Activated T-cell treated with anti-CD3 and anti-CD28 coated beads, Interleukin-2, amount 50 U/mL, for 4 hours (primary cell): ENCODE measurements at regions not wholly inside any gene's neighbourhood (a gene's known extent, or its start where the extent isn't known, plus 50 kb on each side); places are given as distances from the start of the nearest gene placed in this dataset.

Experiments
- ATAC-seq, 2 donors: fragments of 200-7000 bp; cut with Tn5 transposase; one replicate each; pipeline ENCODE4 v1.10.0; 2021
- DNase-seq: peaks from one replicate; pipeline ENCODE4 v3.0.0-alpha.2; 2020
- H3K27me3 Mint-ChIP-seq: one replicate; pipeline ENCODE4 v1.8.0; 2021; ENCODE audit warnings: low read depth, mixed read lengths
- H3K36me3 Mint-ChIP-seq: one replicate; pipeline ENCODE4 v1.8.0; 2022; ENCODE audit warnings: mixed read lengths; ENCODE audit not compliant: insufficient read depth
- H3K4me1 Mint-ChIP-seq: one replicate; pipeline ENCODE4 v1.8.0; 2021; ENCODE audit warnings: low read depth, mixed read lengths
- H3K4me3 Mint-ChIP-seq: one replicate; pipeline ENCODE4 v1.8.0; 2021; ENCODE audit warnings: mild to moderate bottlenecking, moderate library complexity, mixed read lengths
- H3K9me3 Mint-ChIP-seq: one replicate; pipeline ENCODE4 v1.8.0; 2021; ENCODE audit warnings: mixed read lengths

GRCh38 chr6:137654365-137654981, 160.3 kb upstream of the OLIG3 start:
- H3K4me3 Mint-ChIP-seq, result no peak overlapping the region
- DNase-seq (no peak), ATAC-seq (no peak)
- peaks cover 6% of the 10 kb centered on the region for H3K4me1 Mint-ChIP-seq
- H3K36me3 Mint-ChIP-seq, result no peaks in the 10 kb centered on the region
- peaks cover 4% of the 10 kb centered on the region for H3K9me3 Mint-ChIP-seq
- peaks cover 8% of the 10 kb centered on the region for H3K27me3 Mint-ChIP-seq

- Mint-ChIP-seq H3K27me3 (peaks cover 5% of the 10 kb centered on the region), H3K4me3 (no peak overlapping the region), H3K4me1 (peaks cover 6% of the 10 kb centered on the region), H3K36me3 (no peaks in the 10 kb centered on the region), H3K9me3 (peaks cover 4% of the 10 kb centered on the region)
- DNase-seq (no peak), ATAC-seq (no peak)
These were observed 161.1 kb upstream of the OLIG3 start for GRCh38 chr6:137655291-137655690.

- ATAC-seq, result no peak
These were observed 162.5 kb upstream of the OLIG3 start for GRCh38 chr6:137656735-137657134.

GRCh38 chr6:137657351-137657911, 163.2 kb upstream of the OLIG3 start:
- peaks cover 4% of the 10 kb centered on the region for H3K9me3 Mint-ChIP-seq
- H3K27me3 Mint-ChIP-seq, result peaks cover 2% of the 10 kb centered on the region
- H3K4me3 Mint-ChIP-seq, result no peak overlapping the region
- no peak for DNase-seq
- H3K4me1 Mint-ChIP-seq, result peaks cover 6% of the 10 kb centered on the region
- peak; percentile 89 for ATAC-seq
- no peaks in the 10 kb centered on the region for H3K36me3 Mint-ChIP-seq

More at GRCh38 chr6:137656735-137657134, 162.5 kb upstream of the OLIG3 start:
- no peak overlapping the region for H3K4me3 Mint-ChIP-seq
- H3K4me1 Mint-ChIP-seq, result peaks cover 6% of the 10 kb centered on the region
- peaks cover 2% of the 10 kb centered on the region for H3K27me3 Mint-ChIP-seq
- no peaks in the 10 kb centered on the region for H3K36me3 Mint-ChIP-seq
- no peak for DNase-seq
- peaks cover 4% of the 10 kb centered on the region for H3K9me3 Mint-ChIP-seq

GRCh38 chr6:137658287-137658686, 164.1 kb upstream of the OLIG3 start:
- ATAC-seq (no peak), DNase-seq (no peak)
- Mint-ChIP-seq H3K9me3 (peaks cover 4% of the 10 kb centered on the region), H3K4me3 (no peak overlapping the region), H3K27me3 (peaks cover 2% of the 10 kb centered on the region), H3K4me1 (peaks cover 6% of the 10 kb centered on the region), H3K36me3 (no peaks in the 10 kb centered on the region)

DNA sequence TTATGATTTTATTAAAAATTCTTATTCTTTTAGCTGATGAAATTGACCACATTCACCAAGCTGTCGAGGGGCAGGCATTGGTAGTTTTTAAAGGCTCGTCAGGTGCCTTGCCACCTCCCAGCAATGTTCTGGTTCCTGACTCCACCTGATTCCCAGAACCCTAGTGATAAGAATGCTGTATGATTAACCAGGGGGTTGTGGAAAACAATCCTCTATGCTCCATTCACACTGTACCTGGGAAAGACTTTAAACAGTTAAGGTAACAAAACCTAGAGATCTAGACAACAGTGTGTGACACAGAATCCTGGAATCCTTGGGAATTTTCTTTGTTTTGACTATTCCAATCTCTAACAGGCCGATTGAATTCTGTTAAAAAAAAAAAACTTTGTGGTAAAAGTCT, 165.7 kb upstream of the OLIG3 start:
- ATAC-seq (no peak), DNase-seq (no peak)
- H3K27me3 Mint-ChIP-seq, result no peaks in the 10 kb centered on the region
- no peaks in the 10 kb centered on the region for H3K36me3 Mint-ChIP-seq
- H3K4me3 Mint-ChIP-seq, result no peak overlapping the region
- H3K4me1 Mint-ChIP-seq, result peaks cover 6% of the 10 kb centered on the region
- H3K9me3 Mint-ChIP-seq, result no peaks in the 10 kb centered on the region

- no peak for ATAC-seq
- no peaks in the 10 kb centered on the region for H3K9me3 Mint-ChIP-seq
- H3K4me3 Mint-ChIP-seq, result no peak overlapping the region
- no peak for DNase-seq
- H3K27me3 Mint-ChIP-seq, result no peaks in the 10 kb centered on the region
- H3K36me3 Mint-ChIP-seq, result no peaks in the 10 kb centered on the region
- peaks cover 6% of the 10 kb centered on the region for H3K4me1 Mint-ChIP-seq
These were observed 166.1 kb upstream of the OLIG3 start for GRCh38 chr6:137660296-137660731.

- H3K36me3 Mint-ChIP-seq, result no peaks in the 10 kb centered on the region
- ATAC-seq (no peak), DNase-seq (peak; percentile 45)
- no peaks in the 10 kb centered on the region for H3K27me3 Mint-ChIP-seq
- H3K9me3 Mint-ChIP-seq, result no peaks in the 10 kb centered on the region
- peaks cover 13% of the 10 kb centered on the region for H3K4me1 Mint-ChIP-seq
- H3K4me3 Mint-ChIP-seq, result no peak overlapping the region
These were observed 167.4 kb upstream of the OLIG3 start for GRCh38 chr6:137661601-137662000.

DNA sequence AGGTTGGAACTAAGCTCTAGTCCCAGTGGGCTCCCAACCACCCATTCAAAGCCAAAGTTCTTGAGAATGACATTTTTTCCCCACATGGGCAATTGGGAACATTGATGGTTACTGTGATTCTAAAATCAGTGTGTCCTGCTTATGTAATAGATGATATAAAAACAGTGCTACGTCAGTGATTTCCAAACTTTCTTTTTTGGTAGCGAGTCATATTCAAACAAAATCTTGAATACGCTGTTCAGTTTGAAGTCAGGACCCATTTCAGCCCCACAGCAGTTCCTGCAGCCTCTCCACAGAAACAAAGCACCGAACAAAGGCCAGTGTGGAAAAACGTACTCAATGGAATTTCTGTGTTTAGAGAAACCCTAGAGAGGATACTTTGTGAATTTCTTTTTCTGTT, 170.0 kb upstream of the OLIG3 start:
- Mint-ChIP-seq H3K27me3 (no peaks in the 10 kb centered on the region), H3K36me3 (no peaks in the 10 kb centered on the region), H3K4me1 (peaks cover 12% of the 10 kb centered on the region), H3K4me3 (no peak overlapping the region), H3K9me3 (no peaks in the 10 kb centered on the region)
- ATAC-seq (no peak), DNase-seq (no peak)

GRCh38 chr6:137665342-137665934, 171.2 kb upstream of the OLIG3 start:
- Mint-ChIP-seq H3K9me3 (no peaks in the 10 kb centered on the region), H3K27me3 (peaks cover 3% of the 10 kb centered on the region), H3K4me3 (no peak overlapping the region), H3K36me3 (no peaks in the 10 kb centered on the region), H3K4me1 (peaks cover 12% of the 10 kb centered on the region)
- no peak for ATAC-seq
- no peak for DNase-seq

- Mint-ChIP-seq H3K4me1 (peaks cover 12% of the 10 kb centered on the region), H3K9me3 (no peaks in the 10 kb centered on the region), H3K36me3 (no peaks in the 10 kb centered on the region), H3K4me3 (peak overlapping the region; percentile 11), H3K27me3 (peaks cover 6% of the 10 kb centered on the region)
- DNase-seq, result no peak
- ATAC-seq, result peak in 1 of 2 donors; percentile 21
These were observed 172.1 kb upstream of the OLIG3 start for GRCh38 chr6:137666202-137666774.

DNA sequence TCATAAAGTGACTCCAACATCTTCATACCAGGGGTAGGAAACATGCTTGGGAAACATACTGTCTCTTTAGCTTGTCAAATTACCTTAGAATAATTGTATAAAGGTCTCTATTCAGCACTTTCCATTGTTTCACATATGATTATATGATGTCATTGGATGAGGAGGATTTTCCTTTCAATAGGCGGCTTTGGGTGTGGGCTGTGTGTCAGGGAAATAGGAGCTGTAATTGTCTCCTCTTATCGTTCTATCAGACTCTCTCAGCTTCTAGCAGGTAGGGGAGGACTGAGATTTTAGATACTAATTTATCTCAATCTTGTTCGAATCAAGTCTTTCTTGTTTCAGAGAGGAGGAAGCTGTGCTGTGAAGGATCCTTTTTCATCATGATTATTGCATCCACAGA, 179.4 kb upstream of the OLIG3 start:
- Mint-ChIP-seq H3K27me3 (peaks cover 19% of the 10 kb centered on the region), H3K9me3 (no peaks in the 10 kb centered on the region), H3K36me3 (no peaks in the 10 kb centered on the region), H3K4me1 (peaks cover 22% of the 10 kb centered on the region), H3K4me3 (no peak overlapping the region)
- DNase-seq (no peak), ATAC-seq (no peak)

GRCh38 chr6:137676888-137677287, 182.7 kb upstream of the OLIG3 start:
- DNase-seq (no peak), ATAC-seq (peak; percentile 39 to 45)
- Mint-ChIP-seq H3K36me3 (no peaks in the 10 kb centered on the region), H3K27me3 (peaks cover 12% of the 10 kb centered on the region), H3K9me3 (no peaks in the 10 kb centered on the region), H3K4me1 (peaks cover 42% of the 10 kb centered on the region), H3K4me3 (no peak overlapping the region)

DNA sequence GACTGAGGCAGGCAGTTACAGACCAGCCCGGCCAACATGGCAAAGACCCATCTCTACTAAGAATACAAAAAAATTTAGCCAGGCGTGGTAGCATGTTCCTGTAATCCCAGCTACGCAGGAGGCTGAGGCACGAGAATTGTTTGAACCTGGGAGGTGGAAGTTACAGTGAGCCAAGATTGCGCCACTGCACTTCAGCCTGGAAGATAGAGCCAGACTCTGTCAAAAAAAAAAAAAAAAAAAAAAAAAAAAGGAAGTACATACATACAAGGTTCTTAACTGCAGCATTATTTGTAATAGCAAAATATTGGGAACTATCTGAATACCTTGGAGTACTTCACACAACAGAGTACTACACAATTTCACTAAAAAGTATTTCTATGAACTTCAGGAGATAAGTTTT, 183.5 kb upstream of the OLIG3 start:
- H3K27me3 Mint-ChIP-seq, result peaks cover 12% of the 10 kb centered on the region
- no peak overlapping the region for H3K4me3 Mint-ChIP-seq
- ATAC-seq (no peak), DNase-seq (no peak)
- H3K4me1 Mint-ChIP-seq, result peaks cover 43% of the 10 kb centered on the region
- H3K9me3 Mint-ChIP-seq, result no peaks in the 10 kb centered on the region
- no peaks in the 10 kb centered on the region for H3K36me3 Mint-ChIP-seq

GRCh38 chr6:137678451-137678850, 184.3 kb upstream of the OLIG3 start:
- Mint-ChIP-seq H3K36me3 (no peaks in the 10 kb centered on the region), H3K27me3 (peaks cover 9% of the 10 kb centered on the region), H3K4me3 (no peak overlapping the region), H3K4me1 (peaks cover 43% of the 10 kb centered on the region), H3K9me3 (no peaks in the 10 kb centered on the region)
- DNase-seq (no peak), ATAC-seq (peak; percentile 78 to 82)
